GM19239 (cell line): ENCODE measurements at regions not wholly inside any gene's neighbourhood (a gene's known extent, or its start where the extent isn't known, plus 50 kb on each side); places are given as distances from the start of the nearest gene placed in this dataset.
A peak's percentile ranks its signal among the peaks of the same experiment; 100 is the strongest.

Experiments
- DNase-seq: peaks from one replicate; pipeline ENCODE4 v3.0.0; 2011; ENCODE audit warnings: low spot score; ENCODE audit not compliant: insufficient read length
- FAIRE-seq: peaks from 2 replicates; lab custom pipeline; 2011; peaks lifted over from hg19 to GRCh38; lab: Jason Lieb, UNC

DNA sequence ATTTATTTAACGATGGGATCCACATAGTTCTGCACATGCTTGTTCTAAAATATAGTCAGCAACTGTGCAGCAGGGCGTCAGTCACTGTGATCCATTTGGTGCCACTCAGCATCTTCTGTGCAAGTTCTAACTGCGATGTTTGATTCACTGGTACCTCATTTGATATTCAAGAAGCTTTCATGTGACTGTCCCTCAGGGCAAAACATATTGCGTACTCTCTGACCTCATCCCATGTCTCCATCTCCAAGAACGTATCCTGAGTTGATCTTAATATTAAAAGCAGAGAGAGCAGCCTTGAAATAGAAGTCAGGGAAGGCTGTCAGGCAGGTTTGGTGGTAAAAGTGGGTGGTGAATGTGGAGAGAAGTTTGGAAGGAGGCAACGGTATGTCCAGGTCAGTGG, 116.5 kb upstream of the ATP10B start:
- no peak for FAIRE-seq

DNA sequence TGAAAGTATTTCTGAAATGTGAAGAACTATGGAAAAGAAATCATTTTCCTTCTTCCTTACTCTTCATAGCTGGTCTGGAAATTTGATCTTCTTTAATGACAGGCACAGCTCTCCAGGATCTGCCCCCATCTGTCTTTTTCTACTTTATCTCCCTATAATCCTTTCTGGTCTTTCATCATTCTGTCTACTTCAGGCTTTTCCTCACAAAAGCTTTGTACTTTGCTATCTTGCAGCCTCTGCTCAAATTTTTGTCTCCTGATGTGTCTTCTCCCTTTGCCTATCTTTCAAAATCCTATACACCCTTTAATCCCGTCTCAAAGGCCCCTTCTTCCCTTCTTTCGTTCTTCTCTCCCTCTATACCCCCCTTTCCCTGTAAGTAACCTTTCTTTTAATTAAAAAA, 114.9 kb upstream of the ATP10B start:
- DNase-seq (no peak), FAIRE-seq (no peak)

More for the DNA sequence above, 116.5 kb upstream of the ATP10B start:
- DNase-seq, result no peak

DNA sequence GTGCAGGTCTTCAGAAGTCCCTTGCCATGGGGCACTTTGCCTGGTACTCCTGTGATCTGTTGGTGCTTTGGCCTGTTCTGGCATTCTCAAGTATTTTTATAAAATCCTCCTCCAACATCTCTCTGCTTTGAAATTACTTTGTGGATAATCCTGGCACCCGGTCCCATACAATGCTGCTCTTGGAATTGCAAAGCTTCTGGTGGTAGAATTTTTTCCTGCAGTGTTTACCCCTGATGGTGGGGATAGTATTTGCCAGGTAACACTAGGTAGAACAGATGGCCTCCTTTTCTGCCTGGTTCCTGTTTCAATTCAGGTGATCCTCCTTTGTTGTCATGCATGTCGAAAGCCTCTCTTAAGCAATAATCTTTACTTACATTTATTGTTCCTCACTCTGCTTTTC, 109.8 kb upstream of the ATP10B start:
- FAIRE-seq, result no peak
- DNase-seq, result no peak

DNA sequence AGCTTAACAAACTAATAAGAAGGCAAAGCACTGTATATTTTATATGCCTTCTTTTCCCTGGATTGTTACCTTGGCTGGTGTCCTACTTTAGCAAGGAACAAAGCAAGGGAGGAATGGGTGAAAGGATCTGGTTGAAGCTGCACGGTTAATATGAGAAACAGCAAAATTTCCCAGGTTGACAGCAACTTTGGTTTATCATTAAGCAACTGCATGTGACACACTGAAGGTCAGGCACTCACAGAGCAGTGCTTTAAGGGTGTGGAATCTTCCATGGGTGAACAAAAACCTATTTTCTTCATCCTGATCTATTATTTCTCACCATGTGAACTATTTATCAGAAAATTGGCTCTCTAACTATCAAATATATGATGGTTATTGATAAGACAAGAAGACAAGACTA, 109.0 kb upstream of the ATP10B start:
- FAIRE-seq, result no peak
- DNase-seq, result no peak

DNA sequence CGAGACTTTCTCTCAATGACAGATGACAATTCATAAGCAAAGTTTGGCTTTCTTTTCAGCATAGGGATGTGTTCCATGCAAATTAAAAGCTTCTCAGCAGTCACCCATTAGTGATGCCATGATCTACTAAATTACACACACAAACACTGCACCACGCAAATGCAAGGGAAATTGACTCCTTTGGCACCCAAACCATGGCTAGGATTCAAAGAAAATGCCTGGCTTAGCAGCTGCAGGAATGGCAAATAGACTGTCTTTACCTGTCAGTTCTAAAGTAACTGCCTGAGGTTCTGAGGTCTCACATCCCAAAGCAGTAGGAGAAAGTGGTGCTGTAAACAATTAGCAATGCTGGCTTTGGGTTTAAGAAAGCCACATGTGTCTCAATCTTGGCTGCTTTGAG, 108.6 kb upstream of the ATP10B start:
- no peak for DNase-seq
- no peak for FAIRE-seq

DNA sequence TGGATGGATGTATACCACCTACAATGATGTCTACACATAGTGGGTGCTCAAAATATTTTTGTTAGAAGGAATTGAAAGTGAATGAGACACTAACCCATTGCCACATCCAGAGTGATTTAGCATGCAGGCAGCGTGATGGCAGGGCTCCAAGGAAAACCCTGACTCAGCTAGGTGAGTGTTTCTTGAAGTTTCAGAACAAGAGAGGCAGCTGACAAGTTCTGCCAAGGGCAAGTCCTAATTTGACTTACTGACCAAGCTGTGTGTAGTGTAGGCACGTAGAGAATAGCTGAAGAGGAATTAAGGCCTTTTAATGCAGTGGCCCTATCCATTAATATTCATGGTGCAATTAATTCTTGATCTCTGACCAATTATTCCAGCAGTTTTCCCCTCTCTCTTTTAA, 107.8 kb upstream of the ATP10B start:
- DNase-seq, result no peak
- FAIRE-seq, result peak; percentile 18

DNA sequence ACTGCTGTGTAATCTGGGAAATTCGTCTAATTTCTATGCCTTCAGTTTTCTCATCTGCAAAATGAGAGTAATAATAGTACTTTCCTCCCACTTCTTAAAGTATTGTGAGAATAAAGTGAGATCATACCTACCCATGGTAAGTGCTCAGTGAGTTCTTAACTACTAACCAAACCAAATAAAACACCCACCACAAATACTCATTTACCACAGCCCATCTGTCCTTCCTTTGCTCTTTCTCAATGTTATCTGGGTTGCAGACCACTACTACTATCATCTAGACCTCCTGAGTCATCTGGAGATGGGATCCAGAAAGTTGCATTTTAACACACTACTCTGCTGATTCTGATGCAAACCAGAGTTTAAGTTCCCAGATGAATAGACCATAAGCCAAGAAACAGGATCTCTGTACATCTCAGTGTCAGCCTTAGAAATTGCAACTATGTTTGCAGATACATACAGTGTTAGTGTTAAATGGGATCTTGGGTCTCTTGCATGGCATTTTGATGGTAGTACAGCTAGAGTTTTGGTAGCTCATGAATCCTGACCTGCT, 105.4 kb upstream of the ATP10B start:
- DNase-seq (no peak), FAIRE-seq (no peak)

DNA sequence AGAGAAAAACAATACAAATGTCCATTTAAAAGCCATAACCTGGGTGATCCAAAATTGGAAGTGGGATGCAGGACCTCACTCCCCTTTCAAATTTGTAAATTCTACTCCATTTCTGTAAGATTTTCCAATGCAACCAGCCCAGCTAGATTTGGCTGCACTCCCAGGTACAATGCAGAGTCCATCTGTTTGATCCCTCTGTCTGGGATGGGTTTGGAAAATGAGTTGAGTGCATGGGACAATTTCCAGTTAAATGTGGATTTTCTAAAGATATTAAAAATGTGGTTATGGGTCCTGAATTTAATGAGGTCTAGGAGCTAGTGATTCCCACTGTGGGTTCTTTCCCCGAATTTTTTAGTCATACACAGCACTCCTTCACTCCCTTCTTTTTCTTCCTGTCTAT, 104.0 kb upstream of the ATP10B start:
- FAIRE-seq (no peak), DNase-seq (no peak)

DNA sequence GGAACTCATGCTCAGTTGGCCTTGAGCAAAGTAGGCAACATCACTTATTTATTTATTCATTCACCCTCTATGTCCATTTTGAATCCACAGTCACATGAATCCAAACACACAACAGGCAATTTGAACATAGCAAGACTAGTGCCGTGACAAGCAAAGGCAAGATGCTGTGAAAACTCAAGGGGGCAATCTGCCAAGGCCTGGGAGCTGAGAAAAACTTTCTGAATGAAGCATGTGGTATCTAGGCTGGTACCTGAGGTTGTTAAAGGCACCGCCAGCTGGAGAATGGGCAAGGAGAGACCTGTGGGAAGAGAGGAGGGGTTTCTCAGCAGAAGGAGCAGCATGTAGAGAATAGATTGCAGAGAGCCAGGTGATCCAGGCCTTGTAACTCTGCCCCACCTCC, 98.3 kb upstream of the ATP10B start:
- FAIRE-seq (no peak), DNase-seq (no peak)

DNA sequence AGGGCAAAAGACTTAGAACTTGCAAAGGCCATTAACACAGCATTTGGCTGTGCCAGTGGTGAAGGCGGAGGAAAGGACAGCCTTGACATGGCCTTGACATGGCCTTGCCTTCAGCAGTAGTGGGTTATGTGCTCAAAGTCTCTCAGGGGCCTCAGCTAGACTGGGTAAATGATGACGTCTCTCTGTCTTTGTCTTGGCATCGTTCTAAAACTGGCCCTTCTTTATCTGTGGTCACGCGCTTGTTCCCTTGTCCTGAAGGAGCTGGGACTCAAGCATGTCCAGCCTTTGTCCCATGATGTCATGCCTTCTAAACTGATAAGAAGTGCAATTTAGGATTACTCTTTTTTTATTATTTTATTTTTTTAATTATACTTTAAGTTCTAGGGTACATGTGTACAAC, 88.7 kb upstream of the ATP10B start:
- FAIRE-seq, result no peak
- no peak for DNase-seq

DNA sequence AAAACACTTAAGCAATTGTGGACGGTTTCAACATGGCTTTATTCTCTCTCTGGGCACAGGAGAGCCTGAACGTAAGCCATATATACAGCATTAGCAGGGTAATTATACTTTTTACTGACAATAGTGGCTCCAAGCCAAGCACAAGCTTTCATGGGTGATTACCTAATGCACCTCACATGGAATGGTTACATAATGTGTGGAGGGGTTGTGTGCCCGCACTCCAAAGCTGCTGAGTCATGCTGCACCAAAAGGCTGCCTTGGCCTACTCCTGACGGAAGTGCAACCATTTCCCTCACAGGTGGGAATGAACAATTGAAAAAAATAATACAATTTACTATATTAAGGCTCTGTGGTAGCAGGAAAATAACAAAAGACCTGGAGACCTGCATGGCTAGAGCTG, 86.5 kb upstream of the ATP10B start:
- FAIRE-seq, result no peak
- no peak for DNase-seq

DNA sequence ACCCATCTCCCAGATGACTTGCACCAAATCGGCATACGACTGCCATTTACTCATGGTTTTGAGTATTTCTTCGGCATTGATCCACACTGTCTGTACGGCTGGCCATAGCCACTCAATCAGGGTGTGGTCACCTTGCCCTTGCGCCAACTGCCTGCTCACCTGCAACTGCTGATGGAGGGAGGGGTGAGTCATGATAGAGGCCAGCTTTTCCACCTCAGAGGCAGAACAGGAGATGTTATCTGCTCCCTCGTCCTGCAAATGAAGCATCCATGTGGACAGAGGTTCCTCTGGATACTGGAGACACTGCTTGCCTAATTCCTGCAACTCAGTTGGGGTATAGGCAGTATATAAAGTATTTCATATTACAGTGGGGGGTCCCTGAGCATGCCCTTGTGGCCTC, 85.6 kb upstream of the ATP10B start:
- no peak for FAIRE-seq
- DNase-seq, result no peak

DNA sequence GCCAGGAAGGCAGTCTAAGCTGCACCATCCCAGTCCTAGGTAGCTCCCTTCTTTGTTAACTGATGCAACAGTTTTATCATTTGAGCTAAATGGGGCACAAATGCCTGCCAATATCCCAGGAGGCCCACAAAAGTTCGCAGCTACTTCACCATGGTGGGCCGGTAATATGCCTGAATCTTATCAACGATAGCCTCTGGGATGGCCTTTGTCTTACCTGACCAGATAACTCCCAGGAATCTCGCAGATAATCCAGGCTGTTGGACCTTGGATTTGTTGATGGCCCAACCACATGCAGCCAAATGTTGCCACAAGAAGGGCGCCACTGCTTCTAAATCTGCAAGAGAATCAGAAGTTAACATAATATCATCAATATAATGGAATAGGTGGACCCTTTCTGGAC, 83.8 kb upstream of the ATP10B start:
- DNase-seq (no peak), FAIRE-seq (no peak)

DNA sequence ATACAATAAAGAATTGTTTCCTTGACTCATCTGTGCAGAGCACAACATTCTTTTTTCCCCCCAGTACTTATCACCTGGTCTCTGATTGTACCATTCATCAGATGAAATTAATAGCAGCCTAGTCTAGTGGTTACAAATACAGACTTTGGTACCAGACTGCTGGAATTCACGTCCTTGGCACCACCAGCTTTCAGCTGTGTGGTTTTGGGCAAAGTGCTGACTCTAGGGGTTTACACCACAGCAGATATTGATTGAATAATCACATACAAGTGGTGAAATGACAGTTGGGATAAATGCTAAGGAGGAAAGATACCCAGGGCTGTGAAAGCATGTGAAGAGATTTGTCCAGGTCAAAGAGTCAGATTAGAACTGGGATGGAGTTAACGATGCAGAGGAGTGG, 79.3 kb upstream of the ATP10B start:
- FAIRE-seq, result no peak
- DNase-seq, result no peak

DNA sequence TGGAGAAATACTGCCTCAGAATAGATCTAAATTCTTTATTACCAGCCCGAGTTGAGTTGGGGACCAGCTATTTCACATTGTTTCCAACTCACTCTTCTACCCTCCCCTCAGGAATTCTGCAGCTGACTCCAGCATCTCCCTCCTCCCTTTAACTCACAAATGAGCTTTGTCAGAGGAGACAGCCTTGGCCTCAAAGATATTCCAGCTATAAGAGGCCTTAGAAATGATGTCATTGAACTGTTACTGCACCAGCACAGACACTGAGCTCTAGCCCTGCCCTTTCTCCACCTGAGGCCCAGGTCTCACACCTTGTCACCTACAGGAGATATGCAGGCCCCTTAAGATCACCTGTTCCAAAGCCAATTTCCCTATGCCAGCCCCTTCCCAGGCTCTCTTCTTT, 78.4 kb upstream of the ATP10B start:
- FAIRE-seq (no peak), DNase-seq (no peak)

DNA sequence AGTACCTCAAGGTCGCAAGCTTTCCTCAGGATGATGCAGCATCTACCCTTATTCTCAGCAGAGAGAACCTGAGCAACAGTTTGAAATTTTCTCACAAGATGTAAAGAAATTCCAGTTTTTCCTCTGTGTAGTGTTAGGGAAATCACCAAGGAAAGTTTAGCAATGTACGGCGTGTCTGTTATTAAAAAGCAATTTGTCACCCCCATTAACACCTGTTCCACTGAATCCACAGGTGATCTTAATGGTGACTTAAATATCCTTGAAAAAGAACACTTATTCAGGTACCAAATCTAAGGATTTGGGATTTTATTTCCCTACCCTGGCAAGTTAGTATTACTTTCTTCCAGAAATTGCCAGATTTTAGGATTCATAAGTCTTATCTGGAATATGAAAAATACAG, 77.9 kb upstream of the ATP10B start:
- FAIRE-seq (no peak), DNase-seq (no peak)

DNA sequence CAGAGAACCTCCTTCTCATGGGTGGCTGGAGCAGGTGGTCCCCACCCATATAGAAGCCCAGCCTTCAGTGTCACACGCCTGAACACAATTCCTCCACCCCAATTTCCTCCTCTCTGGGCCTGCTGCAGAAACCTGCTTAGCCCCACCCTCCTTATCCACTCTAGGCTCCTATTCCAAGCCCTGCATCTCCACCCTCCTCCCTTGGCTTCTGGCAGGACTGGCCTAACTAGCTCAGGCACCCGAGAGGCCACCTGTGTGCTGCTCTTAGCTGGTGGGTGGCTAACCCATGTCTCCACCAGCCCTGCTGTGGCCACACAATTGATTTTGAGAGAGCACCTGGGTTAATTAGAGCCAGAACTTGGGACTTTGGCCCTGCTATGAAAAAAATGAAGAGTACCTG, 77.3 kb upstream of the ATP10B start:
- DNase-seq (no peak), FAIRE-seq (no peak)

DNA sequence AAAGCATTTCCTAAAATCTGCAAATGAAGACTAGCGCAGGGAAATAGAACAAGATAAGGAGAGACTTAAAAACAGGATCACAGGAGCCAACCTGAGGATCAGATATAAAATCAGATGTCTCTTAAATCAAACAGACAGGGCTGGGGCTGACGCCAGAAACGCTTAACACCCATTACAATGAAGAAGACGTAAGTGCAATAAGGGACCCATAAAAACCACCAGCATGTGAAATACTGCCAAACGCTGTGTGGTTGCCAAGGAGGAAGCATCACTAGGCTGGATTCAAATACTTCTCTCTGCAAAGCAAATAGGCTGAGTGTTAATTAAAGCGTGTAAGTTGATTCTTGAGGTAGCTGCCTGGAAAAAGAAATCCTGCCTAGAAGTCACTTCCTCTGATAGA, 74.4 kb upstream of the ATP10B start:
- no peak for FAIRE-seq
- no peak for DNase-seq

DNA sequence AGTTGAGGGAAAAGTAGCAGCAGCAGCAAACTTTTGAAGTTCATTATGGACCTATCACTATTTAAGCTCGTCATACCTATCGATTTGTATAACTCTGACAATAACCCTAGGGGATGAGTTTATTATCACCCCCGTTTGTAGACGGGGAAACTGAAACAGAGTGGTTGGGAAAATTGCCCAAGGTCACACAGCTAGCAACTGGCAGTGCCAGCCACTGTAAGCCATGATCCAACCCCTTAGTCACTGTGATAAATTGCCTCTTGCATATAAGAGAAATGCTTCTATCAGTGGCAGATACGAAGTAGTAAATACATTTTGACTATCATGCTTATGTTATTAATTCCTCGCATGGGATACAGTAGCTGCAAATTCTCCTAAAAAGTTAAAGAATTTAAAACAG, 73.3 kb upstream of the ATP10B start:
- no peak for DNase-seq
- no peak for FAIRE-seq

DNA sequence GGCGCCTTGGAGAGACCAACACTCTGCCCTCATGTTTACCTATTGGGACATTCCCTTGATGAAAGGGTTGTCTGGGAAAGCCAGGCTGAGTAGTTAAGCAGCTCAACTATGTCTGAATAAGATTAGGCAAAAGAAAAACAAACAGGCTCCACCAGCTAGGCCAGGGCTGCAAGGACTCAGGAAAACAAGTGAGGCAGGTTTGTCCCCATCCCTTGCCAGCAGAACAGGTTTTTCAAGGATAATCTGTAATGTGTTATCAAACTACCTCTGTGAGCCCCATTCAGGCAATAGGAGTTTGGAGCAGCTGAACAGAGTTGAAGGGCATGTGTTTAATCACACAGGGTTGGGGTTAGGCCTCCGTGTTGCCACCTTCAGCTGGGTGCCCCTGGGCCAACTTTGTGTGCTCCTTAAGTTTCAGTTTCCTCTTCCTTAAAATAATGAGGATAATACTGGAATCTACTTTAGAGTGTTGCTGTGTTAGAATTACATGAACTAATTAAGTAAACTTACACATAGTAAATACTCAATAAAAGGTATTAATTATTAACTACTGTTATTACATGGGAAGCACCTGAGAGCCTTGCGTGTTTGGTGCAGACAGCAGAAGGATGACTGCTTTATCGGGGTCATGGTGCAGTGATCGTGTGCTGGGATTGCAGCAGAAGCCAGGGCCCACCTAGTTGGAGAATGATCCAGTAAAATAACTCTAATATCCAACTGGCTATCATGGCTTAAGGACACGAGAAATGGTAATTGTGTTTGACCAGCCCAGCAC, 72.1 kb upstream of the ATP10B start:
- DNase-seq (no peak), FAIRE-seq (no peak)

DNA sequence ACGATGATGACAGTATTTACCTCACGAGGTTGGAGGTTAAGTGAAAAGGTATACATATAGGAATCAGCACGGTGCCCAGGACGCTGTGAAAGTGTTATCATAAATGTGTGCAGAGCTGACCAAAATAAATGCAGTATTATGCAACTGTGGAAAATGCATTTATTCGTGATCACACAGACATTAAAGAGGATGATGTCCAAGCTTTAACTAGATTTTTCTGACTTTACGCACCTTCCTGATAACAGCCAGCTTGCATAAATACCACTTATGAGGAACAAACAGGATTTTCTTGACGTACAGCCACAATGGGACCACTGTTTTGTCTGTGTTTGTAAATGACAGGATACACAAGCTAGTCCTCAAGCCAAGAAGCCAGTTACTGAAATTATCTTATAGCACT, 71.4 kb upstream of the ATP10B start:
- DNase-seq (no peak), FAIRE-seq (no peak)

DNA sequence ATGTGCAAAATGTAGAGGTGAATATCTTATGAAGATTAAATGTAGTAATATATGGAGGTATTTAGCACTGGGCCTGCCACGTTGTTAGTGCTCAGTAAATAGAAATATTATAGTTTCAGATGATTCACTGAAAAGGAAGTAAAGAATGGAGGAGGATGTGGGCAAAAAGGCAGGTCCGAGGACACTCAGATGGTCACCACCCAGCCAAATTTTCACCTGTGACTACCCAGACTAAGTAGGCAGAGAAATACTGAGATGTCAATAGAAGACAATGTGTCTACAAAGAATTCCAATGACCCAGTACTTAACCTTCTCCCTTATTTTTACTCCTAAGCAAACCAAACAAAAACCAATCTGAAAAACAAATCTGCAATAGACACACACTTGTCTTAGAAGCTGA, 70.3 kb upstream of the ATP10B start:
- no peak for DNase-seq
- no peak for FAIRE-seq
